Keratinocyte (primary cell): ENCODE measurements at regions not wholly inside any gene's neighbourhood (a gene's known extent, or its start where the extent isn't known, plus 50 kb on each side); places are given as distances from the start of the nearest gene placed in this dataset.

Experiments used
- DNase-seq: peaks from one replicate; pipeline ENCODE4 v3.0.0-alpha.2; 2011; ENCODE audit warnings: low read depth, missing footprints, low spot score
- FAIRE-seq: peaks from 2 replicates; lab custom pipeline; 2011; peaks lifted over from hg19 to GRCh38; lab: Jason Lieb, UNC
- H2AFZ ChIP-seq: 2 replicates; pipeline ENCODE4 v1.6.0; 2012; ENCODE audit warnings: low read length, control low read depth, inconsistent platforms; ENCODE audit not compliant: control insufficient read depth
- H3K27ac ChIP-seq: 2 replicates; pipeline ENCODE4 v1.5.1; 2011; ENCODE audit warnings: low read length; ENCODE audit not compliant: control insufficient read depth, insufficient read depth
- H3K27me3 ChIP-seq: 3 replicates; pipeline ENCODE4 v1.6.0; 2011; ENCODE audit warnings: low read length; ENCODE audit not compliant: control insufficient read depth, insufficient read depth; ENCODE audit errors: extremely low read depth
- H3K36me3 ChIP-seq, 2 experiments: 2 replicates in 1 of 2; 3 replicates in 1 of 2; pipeline ENCODE4 v1.5.1; 2011; ENCODE audit warnings: low read length in 2 of 2, mild to moderate bottlenecking in 1 of 2; ENCODE audit not compliant: control insufficient read depth in 2 of 2, insufficient read depth in 2 of 2; ENCODE audit errors: extremely low read depth in 1 of 2
- H3K4me1 ChIP-seq: 3 replicates; pipeline ENCODE4 v1.5.1; 2011; ENCODE audit warnings: low read length; ENCODE audit not compliant: control insufficient read depth, insufficient read depth; ENCODE audit errors: extremely low read depth
- H3K4me2 ChIP-seq: 3 replicates; pipeline ENCODE4 v1.6.0; 2011; ENCODE audit warnings: low read depth, low read length; ENCODE audit not compliant: control insufficient read depth, insufficient read depth; ENCODE audit errors: extremely low read depth
- H3K4me3 ChIP-seq, 3 experiments: fragments of 200-600 bp in 1 of 3; sonication (generic) in 1 of 3; 2 replicates in 2 of 3; 3 replicates in 1 of 3; pipeline ENCODE4 v1.5.1; 2011 to 2016; ENCODE audit warnings: low read length in 3 of 3, mild to moderate bottlenecking in 3 of 3, control low read depth in 2 of 3, inconsistent platforms in 1 of 3, low read depth in 1 of 3, mixed read lengths in 1 of 3, mixed run types in 1 of 3, moderate library complexity in 1 of 3; ENCODE audit not compliant: control insufficient read depth in 2 of 3, insufficient read depth in 2 of 3; ENCODE audit errors: extremely low read depth in 1 of 3
- H3K79me2 ChIP-seq: 2 replicates; pipeline ENCODE4 v1.6.0; 2012; ENCODE audit warnings: low read length; ENCODE audit not compliant: control insufficient read depth, insufficient read depth
- H3K9ac ChIP-seq: 3 replicates; pipeline ENCODE4 v1.6.0; 2011; ENCODE audit warnings: low read length; ENCODE audit not compliant: control insufficient read depth, insufficient read depth; ENCODE audit errors: extremely low read depth
- H3K9me1 ChIP-seq: 3 replicates; pipeline ENCODE4 v1.6.0; 2011; ENCODE audit warnings: low read length; ENCODE audit not compliant: control insufficient read depth, insufficient read depth; ENCODE audit errors: extremely low read depth
- H3K9me3 ChIP-seq: 2 replicates; pipeline ENCODE4 v1.5.1; 2012; ENCODE audit warnings: low read depth, low read length; ENCODE audit not compliant: control insufficient read depth
- H4K20me1 ChIP-seq: 3 replicates; pipeline ENCODE4 v1.6.0; 2011; ENCODE audit warnings: low read length; ENCODE audit not compliant: control insufficient read depth, insufficient read depth; ENCODE audit errors: extremely low read depth
- EZH2 ChIP-seq: IDR thresholded peaks from one replicate; pipeline ENCODE4 v1.6.1; 2012; ENCODE audit warnings: inconsistent platforms, mild to moderate bottlenecking, low read length, moderate library complexity
- dilution Hi-C: fragments of 300-500 bp; cut with MboI; formaldehyde crosslinking; loops from one replicate; pipeline ENCODE4 v1.7.0; 2020; ENCODE audit warnings: low sequenced_read_pairs; ENCODE audit not compliant: extremely low pct_ligation_motif_present
- TF ChIP-seq, protein P1 (sequence below), 3 experiments: IDR thresholded peaks in 1 of 3; conservative IDR thresholded peaks in 1 of 3; optimal IDR thresholded peaks in 1 of 3; 2 replicates in 2 of 3; 3 replicates in 1 of 3; pipeline versions ENCODE3 to v1.5.1; 2011; ENCODE audit warnings: low read length in 3 of 3, mild to moderate bottlenecking in 3 of 3, moderate library complexity in 2 of 3, control low read depth in 1 of 3, inconsistent platforms in 1 of 3; ENCODE audit not compliant: insufficient read depth in 2 of 3; ENCODE audit errors: extremely low read depth in 1 of 3

DNA sequence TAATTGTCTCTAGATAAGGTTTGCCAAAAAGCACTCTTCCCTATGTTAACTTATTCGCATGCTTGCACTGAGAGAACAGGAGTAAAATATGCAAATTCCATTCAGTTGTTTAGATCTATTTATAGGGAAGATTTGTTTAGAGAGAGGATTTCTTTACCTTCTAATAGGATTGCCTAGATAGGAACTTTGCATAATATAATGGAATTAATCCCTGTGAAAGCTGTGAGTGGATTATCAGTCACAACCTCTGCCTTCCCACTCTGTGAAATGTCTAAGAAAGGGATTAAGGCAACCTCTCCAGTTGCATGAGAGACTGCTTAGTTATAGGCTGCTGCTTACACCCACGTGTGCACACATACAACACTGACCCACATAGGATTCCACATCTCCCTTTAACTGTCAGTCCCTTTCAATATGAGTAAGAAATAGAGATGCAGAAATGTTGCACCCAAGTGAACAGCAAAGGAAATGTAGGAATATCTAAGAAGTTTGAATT is 83.2 kb downstream of the ALG10B start:
- H3K27me3 ChIP-seq, result no peaks in the 10 kb centered on the region
- no peak overlapping the region for H3K27ac ChIP-seq
- no peak overlapping the region for H3K9ac ChIP-seq
- no peaks in the 10 kb centered on the region for H3K36me3 ChIP-seq
- H4K20me1 ChIP-seq, result no peaks in the 10 kb centered on the region
- no peak overlapping the region for H3K4me2 ChIP-seq
- no peak for FAIRE-seq
- H3K79me2 ChIP-seq, result no peaks in the 10 kb centered on the region
- H3K4me3 ChIP-seq, result no peak overlapping the region
- H2AFZ ChIP-seq, result no peak overlapping the region
- H3K9me1 ChIP-seq, result no peaks in the 10 kb centered on the region
- no peaks in the 10 kb centered on the region for H3K9me3 ChIP-seq
- no peaks in the 10 kb centered on the region for H3K4me1 ChIP-seq
- dilution Hi-C loops, result no loop called here
- DNase-seq, result no peak
- TF ChIP-seq, protein P1, sequence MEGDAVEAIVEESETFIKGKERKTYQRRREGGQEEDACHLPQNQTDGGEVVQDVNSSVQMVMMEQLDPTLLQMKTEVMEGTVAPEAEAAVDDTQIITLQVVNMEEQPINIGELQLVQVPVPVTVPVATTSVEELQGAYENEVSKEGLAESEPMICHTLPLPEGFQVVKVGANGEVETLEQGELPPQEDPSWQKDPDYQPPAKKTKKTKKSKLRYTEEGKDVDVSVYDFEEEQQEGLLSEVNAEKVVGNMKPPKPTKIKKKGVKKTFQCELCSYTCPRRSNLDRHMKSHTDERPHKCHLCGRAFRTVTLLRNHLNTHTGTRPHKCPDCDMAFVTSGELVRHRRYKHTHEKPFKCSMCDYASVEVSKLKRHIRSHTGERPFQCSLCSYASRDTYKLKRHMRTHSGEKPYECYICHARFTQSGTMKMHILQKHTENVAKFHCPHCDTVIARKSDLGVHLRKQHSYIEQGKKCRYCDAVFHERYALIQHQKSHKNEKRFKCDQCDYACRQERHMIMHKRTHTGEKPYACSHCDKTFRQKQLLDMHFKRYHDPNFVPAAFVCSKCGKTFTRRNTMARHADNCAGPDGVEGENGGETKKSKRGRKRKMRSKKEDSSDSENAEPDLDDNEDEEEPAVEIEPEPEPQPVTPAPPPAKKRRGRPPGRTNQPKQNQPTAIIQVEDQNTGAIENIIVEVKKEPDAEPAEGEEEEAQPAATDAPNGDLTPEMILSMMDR (optimal IDR thresholded peaks at IDR 0.05 in 1 of 3, IDR thresholded peaks at IDR 0.05 in 1 of 3, conservative IDR thresholded peaks at IDR 0.05 in 1 of 3; ENCODE audit: extremely low read depth in 1 of 3, insufficient read depth in 2 of 3, low read length in 3 of 3), result no peak
- TF ChIP-seq EZH2, result no peak

DNA sequence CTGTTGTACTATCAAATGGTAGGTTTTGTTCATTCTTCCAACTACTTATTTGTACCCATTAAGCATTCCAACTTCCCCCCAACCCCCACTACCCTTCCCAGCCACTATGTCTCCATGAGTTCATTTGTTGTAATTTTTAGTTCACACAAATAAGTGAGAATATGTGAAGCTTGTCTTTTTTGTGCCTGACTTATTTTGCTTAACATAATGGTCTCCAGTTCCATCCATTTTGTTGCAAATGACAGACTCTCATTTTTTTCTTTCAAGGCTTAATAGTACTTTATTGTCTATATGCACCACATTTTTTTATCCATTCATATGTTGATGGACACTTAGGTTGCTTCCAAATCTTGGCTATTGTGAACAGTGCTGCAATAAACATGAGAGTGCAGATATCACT is 86.2 kb downstream of the ALG10B start:
- no peak for DNase-seq
- Histone ChIP-seq H3K4me3 (no peak overlapping the region), H3K79me2 (no peaks in the 10 kb centered on the region), H4K20me1 (no peaks in the 10 kb centered on the region), H2AFZ (no peak overlapping the region), H3K9ac (no peak overlapping the region), H3K27me3 (no peaks in the 10 kb centered on the region), H3K4me1 (no peaks in the 10 kb centered on the region), H3K9me1 (no peaks in the 10 kb centered on the region), H3K36me3 (no peaks in the 10 kb centered on the region), H3K9me3 (no peaks in the 10 kb centered on the region), H3K4me2 (no peak overlapping the region), H3K27ac (no peak overlapping the region)
- TF ChIP-seq, protein P1 (optimal IDR thresholded peaks at IDR 0.05 in 1 of 3, IDR thresholded peaks at IDR 0.05 in 1 of 3, conservative IDR thresholded peaks at IDR 0.05 in 1 of 3; ENCODE audit: extremely low read depth in 1 of 3, insufficient read depth in 2 of 3, low read length in 3 of 3), result no peak
- TF ChIP-seq EZH2, result no peak
- FAIRE-seq, result no peak
- dilution Hi-C loops, result no loop called here
